ENCODE measurements at regions not wholly inside any gene's neighbourhood (a gene's known extent, or its start where the extent isn't known, plus 50 kb on each side); places are given as distances from the start of the nearest gene placed in this dataset.
"Not testable (repeated sequence)": the region's sequence is repeated elsewhere in the genome, so short reads cannot be mapped to it uniquely, and the experiment has no call there.

DNA sequence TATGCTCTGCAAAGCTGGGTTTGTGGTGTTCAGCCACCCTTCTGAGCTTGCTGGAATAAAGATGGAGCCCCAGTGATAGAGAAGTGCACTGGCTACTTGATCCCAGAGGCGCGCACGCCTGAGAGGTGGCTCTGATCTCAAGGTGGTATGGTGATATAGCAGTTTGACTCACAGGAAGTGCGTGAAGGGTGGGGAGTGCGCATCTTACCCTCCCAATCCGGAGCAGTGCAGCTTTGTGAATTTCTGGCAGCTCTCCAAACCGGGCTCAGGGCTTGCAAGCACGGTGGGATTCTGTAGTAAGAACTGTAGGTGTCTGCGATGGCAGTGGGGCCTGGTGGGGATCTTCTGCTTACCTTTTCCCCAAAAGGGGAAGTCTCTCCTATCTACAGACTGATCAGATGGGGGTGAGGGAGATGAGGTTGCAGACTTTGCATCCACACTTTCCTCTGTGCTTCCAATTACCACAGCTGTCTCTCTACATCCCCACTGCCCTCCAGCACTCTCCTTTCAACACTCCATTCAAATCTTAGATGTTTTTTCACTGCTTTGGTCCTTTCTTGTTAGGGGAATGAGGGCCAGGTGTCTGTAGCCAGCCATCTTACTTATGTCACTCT is 197.4 kb upstream of the SLC38A2 start:
- 85% methylated on average over 9 of the region's 9 CpGs for WGBS

GRCh38 chr12:46567667-46568066 is 195.1 kb upstream of the SLC38A2 start:
- Histone ChIP-seq H3K4me1 (ENCODE audit: insufficient read depth) (no peaks in the 10 kb centered on the region), H3K4me3 (ENCODE audit: low read depth, low read length) (no peak overlapping the region), H3K36me3 (ENCODE audit: insufficient read depth) (no peaks in the 10 kb centered on the region), H3K27ac (ENCODE audit: low read depth) (no peak overlapping the region)
- no peak for DNase-seq (ENCODE audit: extremely low spot score)

More for the DNA sequence above, 197.4 kb upstream of the SLC38A2 start:
- Histone ChIP-seq H3K4me3 (ENCODE audit: low read depth, low read length) (no peak overlapping the region), H3K4me1 (ENCODE audit: insufficient read depth) (no peaks in the 10 kb centered on the region), H3K36me3 (ENCODE audit: insufficient read depth) (no peaks in the 10 kb centered on the region), H3K27ac (ENCODE audit: low read depth) (no peak overlapping the region)
- no peak for DNase-seq (ENCODE audit: extremely low spot score)

DNA sequence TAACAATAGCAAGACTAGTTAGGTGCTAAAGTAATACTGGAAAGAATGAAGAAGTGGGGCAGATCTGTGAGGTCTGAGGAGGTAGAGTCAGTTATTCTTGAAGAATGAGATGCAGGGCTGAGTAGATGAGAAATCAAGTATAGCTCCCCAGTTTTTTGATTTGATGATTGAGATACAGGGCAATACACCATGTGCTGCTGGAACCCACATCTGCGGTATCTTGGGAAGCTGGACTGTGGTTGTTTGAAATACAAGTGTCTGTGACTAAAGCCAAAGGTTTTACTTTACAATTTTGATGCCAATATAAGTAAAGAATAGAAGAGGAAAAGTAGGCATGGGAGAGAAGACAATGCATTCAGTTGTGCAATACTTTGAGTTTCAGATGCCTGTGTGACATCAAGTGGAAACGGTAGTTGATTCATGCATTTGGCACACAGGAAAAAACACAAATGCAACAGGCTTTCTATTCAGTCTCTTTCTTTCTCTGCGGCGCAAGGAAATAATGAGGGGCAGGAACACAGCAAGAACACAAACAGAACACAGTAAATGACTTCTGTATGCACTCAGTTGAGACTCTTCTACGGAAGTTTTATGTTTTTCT is 190.2 kb upstream of the SLC38A2 start:
- no peak overlapping the region for H3K4me3 ChIP-seq (ENCODE audit: low read depth, low read length)
- no peaks in the 10 kb centered on the region for H3K36me3 ChIP-seq (ENCODE audit: insufficient read depth)
- WGBS, result 80% methylated on average over 5 of the region's 5 CpGs
- no peak overlapping the region for H3K27ac ChIP-seq (ENCODE audit: low read depth)
- no peaks in the 10 kb centered on the region for H3K4me1 ChIP-seq (ENCODE audit: insufficient read depth)
- DNase-seq (ENCODE audit: extremely low spot score), result no peak

DNA sequence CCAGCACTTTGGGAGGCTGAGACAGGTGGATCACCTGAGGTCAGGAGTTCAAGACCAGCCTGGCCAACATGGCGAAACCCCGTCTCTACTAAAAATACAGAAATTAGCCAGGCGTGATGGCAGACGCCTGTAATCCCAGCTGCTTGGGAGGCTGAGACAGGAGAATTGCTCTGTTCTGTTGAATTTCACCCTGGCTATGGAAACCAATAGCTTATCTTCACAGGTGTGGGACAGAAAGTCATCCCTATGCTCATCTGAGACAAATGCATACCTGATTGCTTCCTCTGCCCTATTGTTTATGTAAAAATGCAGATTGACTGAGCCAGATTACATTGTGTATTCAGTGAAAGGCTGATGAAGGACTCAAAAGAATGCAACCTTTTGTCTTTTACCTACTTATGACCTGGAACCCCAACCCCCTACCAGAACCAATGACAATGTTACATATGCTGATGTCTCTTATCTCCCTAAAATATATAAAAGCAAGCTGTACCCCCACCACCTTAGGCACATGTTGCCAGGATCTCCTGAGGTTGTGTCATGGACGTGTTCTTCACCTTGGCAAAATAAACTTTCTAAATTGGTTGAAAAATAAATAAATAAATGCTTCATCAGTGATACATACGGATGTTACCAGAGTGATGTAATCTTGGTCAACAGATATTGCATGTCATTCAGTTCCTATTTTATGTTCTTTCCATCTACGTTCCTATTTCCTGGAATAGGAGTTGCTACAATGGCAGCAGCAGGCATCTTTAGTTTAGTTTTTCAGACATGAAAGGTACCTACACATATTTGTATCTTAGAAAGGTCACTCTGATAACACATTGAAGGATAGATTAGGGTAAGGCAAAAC is 189.4 kb upstream of the SLC38A2 start:
- H3K27ac ChIP-seq (ENCODE audit: low read depth); DNase-seq (ENCODE audit: extremely low spot score); H3K4me1 ChIP-seq (ENCODE audit: insufficient read depth); H3K36me3 ChIP-seq (ENCODE audit: insufficient read depth); H3K4me3 ChIP-seq (ENCODE audit: low read depth, low read length): not testable (repeated sequence)
- 91% methylated on average over 7 of the region's 7 CpGs for WGBS

GRCh38 chr12:46560874-46561273 is 188.3 kb upstream of the SLC38A2 start:
- WGBS, result 99% methylated on average over 1 of the region's 1 CpG
- no peak overlapping the region for H3K27ac ChIP-seq (ENCODE audit: low read depth)
- peaks cover 1% of the 10 kb centered on the region for H3K4me1 ChIP-seq (ENCODE audit: insufficient read depth)
- H3K36me3 ChIP-seq (ENCODE audit: insufficient read depth), result no peaks in the 10 kb centered on the region
- DNase-seq (ENCODE audit: extremely low spot score), result no peak
- H3K4me3 ChIP-seq (ENCODE audit: low read depth, low read length), result no peak overlapping the region

- Histone ChIP-seq H3K36me3 (ENCODE audit: insufficient read depth) (no peaks in the 10 kb centered on the region), H3K27ac (ENCODE audit: low read depth) (no peak overlapping the region), H3K4me1 (ENCODE audit: insufficient read depth) (peaks cover 1% of the 10 kb centered on the region), H3K4me3 (ENCODE audit: low read depth, low read length) (no peak overlapping the region)
- DNase-seq (ENCODE audit: extremely low spot score), result no peak
- WGBS, result 92% methylated on average over 2 of the region's 2 CpGs
Observed at GRCh38 chr12:46560089-46560488, 187.5 kb upstream of the SLC38A2 start.

DNA sequence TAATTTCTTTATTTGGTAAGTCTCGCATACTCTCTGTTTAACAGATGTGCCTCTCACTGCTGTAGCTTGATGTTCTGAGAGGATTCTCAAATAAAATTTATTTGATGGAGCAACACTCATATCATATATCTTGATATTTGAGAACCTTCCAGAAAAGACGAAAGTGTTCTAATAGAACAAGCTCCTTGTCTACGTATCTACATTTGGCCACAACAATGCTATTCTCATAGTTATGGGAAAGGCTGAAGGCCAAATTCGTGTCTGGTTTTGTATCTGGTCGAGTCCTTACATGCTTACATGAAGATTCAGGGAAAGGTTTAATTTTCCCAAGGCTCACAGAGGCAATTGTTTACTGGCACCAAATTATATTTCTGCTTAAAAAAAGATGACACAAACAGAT is 186.7 kb upstream of the SLC38A2 start:
- peak; percentile 67 for DNase-seq (ENCODE audit: extremely low spot score)
- Histone ChIP-seq H3K27ac (ENCODE audit: low read depth) (peak overlapping the region; percentile 38), H3K4me1 (ENCODE audit: insufficient read depth) (peaks cover 1% of the 10 kb centered on the region)

DNA sequence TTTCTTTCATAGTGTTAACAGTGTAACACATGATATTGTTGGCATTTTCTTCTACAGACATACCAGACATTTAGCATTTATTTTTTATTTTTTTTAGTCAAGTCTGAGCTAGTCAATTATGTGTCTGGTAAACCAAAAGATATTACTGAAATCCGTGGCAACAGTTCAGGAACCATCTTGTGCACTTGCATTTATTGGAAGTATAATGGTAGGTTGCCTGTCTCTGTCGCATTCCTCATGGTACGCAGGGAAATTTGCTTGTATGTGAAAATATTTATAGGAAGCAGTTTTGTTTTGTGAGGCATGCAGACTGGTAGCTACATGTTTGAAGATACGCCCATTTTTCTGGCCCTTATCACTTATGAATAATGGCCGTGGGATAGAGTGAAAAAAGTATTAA is 186.1 kb upstream of the SLC38A2 start:
- no peak for DNase-seq (ENCODE audit: extremely low spot score)
- no peak overlapping the region for H3K27ac ChIP-seq (ENCODE audit: low read depth)
- 65% methylated on average over 5 of the region's 5 CpGs for WGBS
- no peaks in the 10 kb centered on the region for H3K36me3 ChIP-seq (ENCODE audit: insufficient read depth)
- peaks cover 1% of the 10 kb centered on the region for H3K4me1 ChIP-seq (ENCODE audit: insufficient read depth)
- no peak overlapping the region for H3K4me3 ChIP-seq (ENCODE audit: low read depth, low read length)

More for the DNA sequence above, 186.7 kb upstream of the SLC38A2 start:
- Histone ChIP-seq H3K4me3 (ENCODE audit: low read depth, low read length) (no peak overlapping the region), H3K36me3 (ENCODE audit: insufficient read depth) (no peaks in the 10 kb centered on the region)
- 32% methylated on average over 5 of the region's 5 CpGs for WGBS

DNA sequence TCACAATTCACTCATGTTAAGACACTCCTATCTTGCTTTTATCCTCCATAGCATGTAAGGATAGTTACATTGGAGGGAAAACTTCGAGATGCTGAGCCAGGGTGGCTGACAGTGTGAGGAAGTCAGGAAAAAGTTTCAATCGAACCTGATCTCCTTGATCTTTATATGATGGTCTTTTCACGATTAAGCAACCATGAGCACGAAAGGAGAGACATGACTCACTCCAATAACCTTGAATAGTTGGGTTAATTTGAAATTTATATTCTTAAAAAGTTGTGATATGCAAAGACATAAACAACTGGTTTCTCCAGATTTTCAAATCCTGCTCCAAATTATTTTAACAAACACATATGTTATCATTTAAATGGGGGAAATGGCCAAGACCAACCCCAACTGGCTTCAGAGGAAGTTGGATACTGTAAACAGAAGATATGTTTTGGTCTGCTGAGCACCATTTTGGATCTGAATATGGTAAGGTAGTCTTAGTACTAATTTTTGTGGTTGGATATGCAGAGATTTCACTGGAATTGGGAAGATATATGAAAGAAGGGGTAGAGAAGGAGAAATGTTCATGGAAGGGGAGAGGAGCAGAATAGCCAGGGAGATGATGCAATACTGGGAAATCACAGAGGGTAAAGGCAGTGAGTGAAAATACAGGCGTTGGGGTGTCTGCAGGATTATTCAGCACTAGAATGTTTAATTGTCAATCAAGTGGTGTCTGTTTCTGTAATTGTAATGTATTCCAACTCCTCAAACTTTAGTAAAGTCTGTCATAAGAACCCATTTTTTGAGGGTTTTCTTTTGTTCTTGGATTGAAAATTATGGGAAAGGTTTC is 185.2 kb upstream of the SLC38A2 start:
- 72% methylated on average over 5 of the region's 5 CpGs for WGBS
- Histone ChIP-seq H3K27ac (ENCODE audit: low read depth) (peak overlapping the region; percentile 23), H3K4me1 (ENCODE audit: insufficient read depth) (peaks cover 1% of the 10 kb centered on the region), H3K4me3 (ENCODE audit: low read depth, low read length) (no peak overlapping the region), H3K36me3 (ENCODE audit: insufficient read depth) (no peaks in the 10 kb centered on the region)
- no peak for DNase-seq (ENCODE audit: extremely low spot score)

DNA sequence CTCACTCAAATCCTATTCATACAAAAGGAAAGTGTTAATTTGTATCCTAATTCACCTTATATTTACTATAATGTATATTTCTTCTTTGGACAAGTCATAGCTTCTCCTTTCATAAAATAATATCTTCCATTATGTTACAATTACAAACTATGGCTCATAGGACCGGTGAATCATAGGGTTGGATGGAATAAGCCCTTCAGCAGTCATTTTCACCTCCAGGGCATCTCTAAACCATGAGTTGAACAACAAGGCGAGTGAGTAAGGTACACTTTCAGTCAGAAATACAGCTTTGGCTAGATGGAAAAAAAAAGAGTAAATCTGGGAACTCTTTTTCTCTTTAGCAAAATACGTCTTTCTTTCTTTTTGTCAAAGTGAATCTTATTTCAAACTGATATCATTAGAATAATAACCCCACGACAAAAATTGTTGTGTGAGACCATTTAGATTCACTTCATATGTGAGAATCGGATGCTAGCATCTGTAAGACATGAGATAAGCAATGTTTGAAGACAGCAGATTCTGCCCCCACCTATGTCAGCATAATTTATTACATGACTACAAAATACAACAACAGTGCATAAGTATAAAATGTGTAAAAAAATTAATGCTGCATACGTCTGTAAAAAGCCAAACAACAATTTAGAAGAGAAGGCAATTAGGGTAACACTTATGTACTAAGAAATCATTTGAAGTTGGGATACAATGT is 184.4 kb upstream of the SLC38A2 start:
- no peak for DNase-seq (ENCODE audit: extremely low spot score)
- Histone ChIP-seq H3K27ac (ENCODE audit: low read depth) (no peak overlapping the region), H3K4me1 (ENCODE audit: insufficient read depth) (peaks cover 1% of the 10 kb centered on the region), H3K36me3 (ENCODE audit: insufficient read depth) (no peaks in the 10 kb centered on the region), H3K4me3 (ENCODE audit: low read depth, low read length) (no peak overlapping the region)
- WGBS, result 65% methylated on average over 6 of the region's 6 CpGs

DNA sequence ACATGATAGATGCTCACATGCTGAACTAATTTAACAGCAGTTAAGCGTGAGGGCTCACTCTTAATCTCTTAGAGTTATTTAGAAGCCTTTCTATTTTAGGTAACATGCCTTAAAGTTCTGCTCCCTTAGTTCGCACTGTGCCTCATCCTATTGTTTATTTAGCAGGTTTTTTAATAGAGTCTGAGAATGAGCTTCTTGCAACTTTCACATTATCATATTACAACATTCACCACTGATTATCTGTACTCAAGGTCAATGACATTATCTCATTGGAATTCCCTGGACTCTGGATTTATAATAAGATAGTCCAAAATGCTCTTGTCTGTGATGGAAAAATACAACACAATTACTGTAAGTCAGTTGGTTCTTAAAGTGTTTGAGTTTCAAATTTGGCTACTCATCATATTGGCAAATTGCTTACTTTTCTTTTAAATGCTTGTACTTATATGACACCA is 183.6 kb upstream of the SLC38A2 start:
- 19% methylated on average over 2 of the region's 2 CpGs for WGBS
- no peak overlapping the region for H3K4me3 ChIP-seq (ENCODE audit: low read depth, low read length)
- DNase-seq (ENCODE audit: extremely low spot score), result peak; percentile 41

DNA sequence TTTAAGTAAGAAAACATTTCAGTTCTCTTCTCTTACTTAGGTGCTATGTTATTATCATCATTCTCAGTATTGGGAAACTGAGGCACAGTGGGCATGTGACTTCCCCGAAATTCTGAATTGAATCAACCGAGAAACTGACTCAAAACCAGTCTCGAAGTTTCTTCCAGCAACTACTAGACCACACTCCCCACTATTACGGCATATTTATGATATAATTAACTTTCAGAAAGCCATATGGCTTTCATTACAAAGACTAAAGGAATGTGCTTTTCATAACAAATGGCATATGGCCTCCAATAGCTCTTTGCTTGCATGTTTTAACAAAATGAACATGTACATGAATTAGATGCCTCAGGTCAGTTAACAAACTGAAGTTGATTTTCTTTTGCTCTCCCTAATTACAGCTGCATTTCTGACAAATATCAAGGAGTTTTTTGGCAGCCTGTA is 182.9 kb upstream of the SLC38A2 start:
- Histone ChIP-seq H3K4me1 (ENCODE audit: insufficient read depth) (peaks cover 1% of the 10 kb centered on the region), H3K27ac (ENCODE audit: low read depth) (no peak overlapping the region), H3K4me3 (ENCODE audit: low read depth, low read length) (no peak overlapping the region), H3K36me3 (ENCODE audit: insufficient read depth) (no peaks in the 10 kb centered on the region)
- WGBS, result 42% methylated on average over 4 of the region's 4 CpGs
- DNase-seq (ENCODE audit: extremely low spot score), result no peak

More for the DNA sequence above, 183.6 kb upstream of the SLC38A2 start:
- H3K4me1 ChIP-seq (ENCODE audit: insufficient read depth), result peaks cover 1% of the 10 kb centered on the region
- H3K27ac ChIP-seq (ENCODE audit: low read depth), result no peak overlapping the region
- H3K36me3 ChIP-seq (ENCODE audit: insufficient read depth), result no peaks in the 10 kb centered on the region

- H3K36me3 ChIP-seq (ENCODE audit: insufficient read depth), result no peaks in the 10 kb centered on the region
- H3K4me3 ChIP-seq (ENCODE audit: low read depth, low read length), result no peak overlapping the region
- H3K27ac ChIP-seq (ENCODE audit: low read depth), result no peak overlapping the region
- peaks cover 1% of the 10 kb centered on the region for H3K4me1 ChIP-seq (ENCODE audit: insufficient read depth)
- WGBS, result 52% methylated on average over 2 of the region's 2 CpGs
- DNase-seq (ENCODE audit: extremely low spot score), result no peak
Observed at GRCh38 chr12:46554460-46554859, 181.9 kb upstream of the SLC38A2 start.
